Panc1 (cell line): ENCODE measurements at regions not wholly inside any gene's neighbourhood (a gene's known extent, or its start where the extent isn't known, plus 50 kb on each side); places are given as distances from the start of the nearest gene placed in this dataset.

ENCODE experiments used
- ATAC-seq: fragments of 200-7000 bp; cut with Tn5 transposase; 2 replicates; pipeline ENCODE4 v1.9.1; 2020; ENCODE audit warnings: mild to moderate bottlenecking, moderate library complexity
- BruUV-seq: library from RNA; stranded (reverse); fragments of 400-500 nt; replicated peaks from 2 replicates; lab custom pipeline; 2021; lab: Mats Ljungman, UMichigan
- CTCF ChIA-PET: fragments of 300-600 bp; sonication (Branson Sonifier 250); formaldehyde crosslinking; loops from one replicate; lab custom pipeline; 2022; ENCODE audit warnings: antibody characterized with exemption; lab: Charles Lee
- POLR2A ChIA-PET: fragments of 300-600 bp; sonication (Branson Sonifier 250); formaldehyde crosslinking; loops from one replicate; lab custom pipeline; 2022; ENCODE audit warnings: antibody characterized with exemption; lab: Charles Lee
- DNase-seq: peaks from one replicate; pipeline ENCODE4 v3.0.0-alpha.2; 2010; ENCODE audit warnings: low read depth, low spot score
- H3K27ac ChIP-seq: 2 replicates; pipeline ENCODE4 v1.5.1; 2011; ENCODE audit warnings: mild to moderate bottlenecking, low read length, inconsistent platforms
- H3K27me3 ChIP-seq: fragments of 200-500 bp; sonication (Bioruptor generic); 2 replicates; pipeline ENCODE4 v1.6.0; 2014; ENCODE audit warnings: low read length, inconsistent platforms; ENCODE audit not compliant: control insufficient read depth, insufficient read depth
- H3K36me3 ChIP-seq: fragments of 200-500 bp; sonication (Bioruptor generic); 2 replicates; pipeline ENCODE4 v1.5.1; 2014; ENCODE audit warnings: inconsistent platforms, mild to moderate bottlenecking, low read length, moderate library complexity; ENCODE audit not compliant: control insufficient read depth, insufficient read depth
- H3K4me1 ChIP-seq: 2 replicates; pipeline ENCODE4 v1.5.1; 2011; ENCODE audit warnings: inconsistent platforms, mild to moderate bottlenecking, low read length, moderate library complexity; ENCODE audit not compliant: control insufficient read depth, insufficient read depth
- H3K4me3 ChIP-seq, 2 experiments: 2 replicates each; pipeline ENCODE4 v1.5.1; 2011 to 2012; ENCODE audit warnings: low read depth in 2 of 2, low read length in 2 of 2, mild to moderate bottlenecking in 2 of 2, inconsistent platforms in 1 of 2, moderate library complexity in 1 of 2
- H3K9me3 ChIP-seq: fragments of 200-500 bp; sonication (Bioruptor generic); 2 replicates; pipeline ENCODE4 v1.5.1; 2014; ENCODE audit warnings: low read depth, mild to moderate bottlenecking, inconsistent platforms, low read length, moderate library complexity; ENCODE audit not compliant: control insufficient read depth, insufficient read depth
- CTCF ChIP-seq: fragments of 450-650 bp; IDR thresholded peaks from 2 replicates; pipeline ENCODE4 v1.5.1; 2017; ENCODE audit warnings: mild to moderate bottlenecking
- POLR2AphosphoS5 ChIP-seq: IDR thresholded peaks from 2 replicates; pipeline ENCODE4 v1.6.1; 2012; ENCODE audit warnings: mild to moderate bottlenecking, low read depth, low read length, moderate library complexity
- REST ChIP-seq, 2 experiments: IDR thresholded peaks; 2 replicates each; pipeline ENCODE4 v1.6.1; 2011 to 2012; ENCODE audit warnings: low read depth in 2 of 2, control low read depth in 1 of 2, low read length in 1 of 2, mild to moderate bottlenecking in 1 of 2, moderate library complexity in 1 of 2; ENCODE audit not compliant: insufficient read depth in 1 of 2
- SIN3A ChIP-seq: IDR thresholded peaks from 2 replicates; pipeline ENCODE4 v1.6.1; 2012; ENCODE audit warnings: low read depth, mild to moderate bottlenecking, low read length, moderate library complexity, borderline replicate concordance; ENCODE audit not compliant: insufficient read depth
- TCF7L2 ChIP-seq: IDR thresholded peaks from 2 replicates; pipeline ENCODE4 v1.6.1; 2011; ENCODE audit warnings: mild to moderate bottlenecking, low read depth, low read length, inconsistent platforms
- in situ Hi-C: cut with HindIII; loops from 2 replicates; pipeline ENCODE4 v1.10.0; 2016; ENCODE audit warnings: low sequenced_read_pairs, low pct_unique_long_range_greater_than_20kb
- intact Hi-C: fragments of 100-400 bp; cut with micrococcal nuclease; formaldehyde crosslinking; loops from one replicate; pipeline ENCODE4 v1.10.0; 2022; ENCODE audit not compliant: unreplicated experiment

GRCh38 chr13:107242138-107242537, 674.2 kb upstream of the ARGLU1 start:
- in situ Hi-C loops (no loop called here), intact Hi-C loops (no loop called here)
- H3K27ac ChIP-seq: no peak overlapping the region
- H3K9me3 ChIP-seq: no peaks in the 10 kb centered on the region
- no TSS peak for BruUV-seq
- no peak overlapping the region for H3K4me3 ChIP-seq
- H3K4me1 ChIP-seq: no peaks in the 10 kb centered on the region
- no peaks in the 10 kb centered on the region for H3K36me3 ChIP-seq
- DNase-seq: no peak
- ATAC-seq: no peak
- no peak for TF ChIP-seq REST (IDR thresholded peaks at IDR 0.05; ENCODE audit: insufficient read depth in 1 of 2, low read depth in 2 of 2, low read length in 1 of 2)
- TF ChIP-seq SIN3A: no peak
- no peak for TF ChIP-seq TCF7L2
- no peak for TF ChIP-seq CTCF
- no peak for TF ChIP-seq POLR2AphosphoS5
- CTCF ChIA-PET: no interaction called here
- H3K27me3 ChIP-seq: no peaks in the 10 kb centered on the region
- POLR2A ChIA-PET: no interaction called here

- POLR2A ChIA-PET: no interaction called here
- intact Hi-C loops: no loop called here
- no peaks in the 10 kb centered on the region for H3K4me1 ChIP-seq
- in situ Hi-C loops: no loop called here
- no peak overlapping the region for H3K4me3 ChIP-seq
- no peaks in the 10 kb centered on the region for H3K9me3 ChIP-seq
- TF ChIP-seq TCF7L2 (no peak), POLR2AphosphoS5 (no peak), CTCF (no peak), REST (IDR thresholded peaks at IDR 0.05; ENCODE audit: insufficient read depth in 1 of 2, low read depth in 2 of 2, low read length in 1 of 2) (no peak), SIN3A (no peak)
- no peaks in the 10 kb centered on the region for H3K27me3 ChIP-seq
- DNase-seq: no peak
- no peak overlapping the region for H3K27ac ChIP-seq
- BruUV-seq: no TSS peak
- H3K36me3 ChIP-seq: no peaks in the 10 kb centered on the region
- ATAC-seq: no peak
- CTCF ChIA-PET: no interaction called here
These were observed 673.4 kb upstream of the ARGLU1 start for GRCh38 chr13:107241381-107241780.
